ENCODE measurements at regions not wholly inside any gene's neighbourhood (a gene's known extent, or its start where the extent isn't known, plus 50 kb on each side); places are given as distances from the start of the nearest gene placed in this dataset.

DNA sequence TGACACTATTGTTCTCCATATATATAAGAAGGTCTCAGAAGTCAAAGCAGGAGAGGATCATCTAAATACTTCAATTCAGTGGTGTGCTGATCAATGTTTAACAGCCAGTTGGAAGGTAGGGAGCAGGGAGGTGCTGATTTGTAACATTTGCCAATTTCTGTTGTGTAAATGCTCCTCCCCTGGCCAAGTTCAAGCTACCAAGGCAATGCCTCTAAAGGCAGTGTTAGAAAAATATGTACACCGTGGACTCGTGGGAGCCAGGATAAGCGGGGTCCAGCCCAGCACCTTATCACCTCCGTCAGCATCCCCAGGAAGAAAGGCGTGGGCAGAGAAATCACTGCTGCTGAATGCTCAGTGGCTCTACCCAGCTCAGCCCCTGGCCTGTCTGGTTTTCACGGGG is 75.3 kb upstream of the COX10 start:
- no peak for DNase-seq (ENCODE audit: low spot score)

DNA sequence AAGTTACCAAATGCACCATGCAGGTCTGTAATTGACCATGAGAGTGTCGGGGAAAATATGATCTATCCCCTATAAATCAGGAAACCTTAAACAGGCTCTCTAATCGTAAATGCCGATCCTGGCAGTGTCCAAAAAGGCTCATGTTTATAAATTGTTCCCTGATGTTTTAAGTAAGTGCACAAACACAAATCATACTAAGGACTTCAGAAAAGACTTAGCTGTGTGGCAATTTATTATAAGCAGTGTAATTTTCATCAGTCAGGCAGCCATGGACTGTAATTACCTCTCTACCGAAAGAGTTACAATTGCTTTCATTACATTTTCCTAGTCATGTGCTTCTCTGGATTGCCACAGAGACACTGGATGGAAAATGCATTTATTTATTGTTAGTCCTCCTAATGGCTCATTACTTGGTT is 73.4 kb upstream of the COX10 start:
- DNase-seq (ENCODE audit: low spot score), result no peak

DNA sequence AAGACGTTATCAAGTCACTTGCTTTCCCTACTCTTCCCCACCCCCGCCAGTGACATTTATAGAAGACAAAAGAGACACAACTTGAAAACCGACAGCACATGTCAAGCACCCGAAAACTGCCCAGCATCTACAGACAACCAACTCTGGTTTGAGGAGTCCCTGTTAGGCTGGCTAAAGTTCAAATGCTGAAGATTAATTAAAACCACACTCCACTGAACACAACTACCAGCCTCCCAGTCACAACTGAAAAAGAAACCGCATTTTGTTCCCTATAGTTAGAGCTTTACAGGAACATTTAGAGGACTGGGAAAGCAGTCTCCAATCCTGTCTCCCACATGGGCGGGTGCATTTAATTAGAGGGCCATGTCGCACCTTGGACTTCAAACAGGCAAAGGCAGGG is 73.0 kb upstream of the COX10 start:
- no peak for DNase-seq (ENCODE audit: low spot score)

DNA sequence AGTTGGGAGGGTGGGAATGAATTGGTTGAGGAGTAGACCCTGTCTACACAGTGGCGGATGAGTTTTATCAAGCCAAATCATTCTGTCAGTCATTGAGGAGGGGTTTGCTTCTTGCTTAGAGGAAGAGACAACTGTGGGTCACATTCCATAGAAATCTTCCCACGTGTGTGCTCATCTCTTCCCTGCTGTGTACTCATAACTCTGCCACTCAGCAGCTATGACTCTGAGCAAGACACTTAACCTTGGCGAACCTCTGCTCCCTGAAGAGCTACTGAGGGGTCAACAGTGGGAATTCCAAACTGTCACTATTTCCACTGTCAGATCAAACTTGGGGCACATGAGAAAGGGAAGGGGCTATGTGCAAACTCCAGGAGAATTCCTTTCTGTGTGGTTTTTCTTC is 72.6 kb upstream of the COX10 start:
- DNase-seq (ENCODE audit: low spot score), result no peak

DNA sequence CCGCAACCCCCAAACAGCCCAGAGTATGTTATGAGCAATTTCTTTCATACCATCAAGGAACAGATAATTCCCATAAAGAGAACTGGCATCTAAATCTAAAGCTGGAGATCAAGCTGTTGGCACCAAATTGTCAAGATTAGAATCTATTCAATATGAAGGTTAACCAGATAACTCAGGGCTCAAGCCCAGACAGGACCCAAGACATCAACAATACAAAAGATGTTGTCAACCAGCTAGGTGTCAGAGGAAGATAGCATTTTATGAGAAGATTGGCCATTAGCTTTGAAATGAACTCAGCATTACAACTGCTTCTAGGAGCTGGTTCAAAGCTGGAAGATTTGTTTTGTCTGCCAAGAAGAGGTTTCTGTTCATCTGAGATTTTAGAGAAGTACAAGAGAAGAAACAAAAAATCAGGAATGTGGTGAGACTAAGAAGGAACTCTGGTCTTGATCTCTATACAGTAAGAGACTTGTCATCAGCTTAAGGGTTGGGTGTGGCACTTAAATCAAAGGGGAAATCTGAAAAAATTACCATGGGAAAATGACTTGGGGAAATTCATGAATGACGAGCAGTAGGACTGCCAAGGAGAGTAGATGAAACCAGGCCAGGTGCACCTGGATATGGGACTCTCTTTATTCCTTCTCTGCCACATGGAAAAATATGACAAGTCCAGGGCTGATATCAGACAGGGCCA is 64.2 kb upstream of the COX10 start:
- DNase-seq (ENCODE audit: low spot score), result no peak

DNA sequence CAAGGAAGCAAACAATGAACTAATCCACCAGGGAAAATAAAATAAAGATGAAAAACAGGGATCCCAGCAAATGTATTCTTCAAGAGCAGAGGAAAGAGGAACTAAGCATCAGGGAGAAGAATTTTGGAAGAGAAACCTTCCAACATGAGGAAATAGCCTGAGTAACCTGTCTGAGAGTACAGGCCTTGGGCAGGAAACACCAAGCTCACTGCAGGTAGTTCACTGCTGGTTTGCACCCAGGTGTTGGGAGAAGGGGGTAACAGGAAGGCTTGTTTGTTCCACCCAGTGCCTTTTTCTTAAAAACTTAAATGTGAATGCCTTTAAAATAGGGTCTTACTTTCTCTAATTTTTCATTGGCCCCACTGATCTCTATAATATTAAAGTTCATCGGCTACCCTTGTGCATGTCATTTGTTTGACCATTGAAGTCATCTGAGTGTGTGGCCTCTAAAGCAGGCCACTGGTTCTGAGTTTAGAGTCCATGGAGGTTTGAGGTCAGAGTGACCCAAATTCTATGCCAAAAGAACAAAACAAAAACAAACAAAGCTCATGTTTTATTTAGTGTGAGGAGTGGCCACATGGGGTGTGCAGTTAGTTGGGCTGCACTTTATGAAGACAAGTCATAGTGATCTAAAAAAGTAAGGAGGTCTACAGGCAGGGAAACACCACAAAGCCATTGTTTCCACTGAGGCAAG is 62.9 kb upstream of the COX10 start:
- DNase-seq (ENCODE audit: low spot score), result no peak

DNA sequence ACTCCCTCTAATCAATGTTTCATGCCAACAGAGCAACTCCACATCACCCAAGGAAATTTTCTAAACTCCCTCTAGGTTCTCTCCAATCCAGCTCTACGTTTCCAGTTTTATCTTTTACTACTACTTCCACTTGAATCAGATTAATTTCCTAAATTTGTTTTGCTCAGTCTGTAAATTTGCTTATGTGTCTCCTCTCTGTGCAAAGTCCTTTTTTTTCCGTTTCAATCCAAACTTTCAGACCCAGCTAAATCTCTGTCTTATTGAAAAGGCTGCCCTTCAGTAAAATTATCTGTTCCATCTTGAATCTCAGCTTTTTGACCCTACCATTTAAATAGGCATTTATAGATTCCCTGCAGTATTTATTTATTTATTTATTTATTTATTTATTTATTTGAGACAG is 61.4 kb upstream of the COX10 start:
- DNase-seq (ENCODE audit: low spot score), result no peak

DNA sequence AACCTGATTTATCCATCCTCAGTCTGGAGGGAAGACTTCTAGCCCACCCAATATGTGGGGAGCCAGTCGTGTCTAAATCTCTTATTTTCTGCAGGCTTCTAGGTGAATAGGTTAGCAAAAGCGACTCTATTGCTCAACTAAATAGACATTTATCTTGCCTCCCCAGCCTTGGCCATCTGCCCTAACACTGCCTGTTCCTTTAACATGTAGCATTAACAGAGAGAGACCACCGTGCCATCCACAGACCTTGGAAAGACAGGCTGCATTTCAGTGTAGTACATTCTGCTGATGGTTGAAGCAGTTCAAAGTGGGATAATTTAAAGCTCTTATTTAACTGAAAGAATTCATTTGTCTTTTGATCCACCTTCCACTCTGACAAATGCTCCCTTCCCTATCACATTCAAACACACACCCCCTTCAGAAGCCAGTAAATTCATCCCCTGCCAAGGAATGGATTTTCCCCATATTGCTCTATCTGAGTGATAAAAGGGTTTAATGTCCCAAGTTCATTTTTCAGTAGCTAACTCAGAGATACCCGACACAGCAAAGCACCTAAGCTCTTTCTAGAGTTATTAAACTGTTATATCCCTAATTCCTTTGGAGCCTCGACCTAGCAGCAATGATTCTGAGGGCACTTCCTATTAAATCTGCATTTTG is 58.1 kb upstream of the COX10 start:
- no peak for DNase-seq (ENCODE audit: low spot score)

DNA sequence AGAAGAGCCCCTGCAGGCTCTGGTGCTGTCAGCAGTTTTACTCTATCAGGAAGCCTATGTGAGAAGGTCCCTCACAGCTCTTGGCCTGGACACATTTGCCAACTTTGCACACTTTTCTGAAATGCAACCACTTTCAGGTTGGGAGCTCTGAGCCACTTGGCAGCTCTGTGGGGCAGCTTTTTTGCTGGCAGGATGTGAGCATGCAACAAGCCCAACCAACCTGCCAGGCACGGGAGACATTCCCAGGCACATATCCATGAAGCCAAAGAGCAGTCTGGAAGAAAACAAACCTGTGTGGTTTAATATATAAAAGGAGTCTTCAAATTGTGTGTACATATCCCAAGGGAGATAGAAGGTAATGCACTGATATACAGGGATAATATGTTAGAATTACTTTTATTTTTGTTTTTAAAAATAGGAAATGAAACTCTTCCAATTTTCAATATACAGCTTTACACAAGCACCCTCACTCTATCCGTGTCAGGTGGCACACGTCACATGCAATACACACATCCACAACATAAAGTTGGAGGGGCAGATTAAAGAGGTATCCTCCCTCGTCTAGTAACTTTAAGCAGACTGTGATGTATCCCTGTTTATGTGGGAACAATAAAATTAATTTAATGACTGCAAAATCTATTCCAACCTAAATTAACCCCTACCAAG is 57.4 kb upstream of the COX10 start:
- DNase-seq (ENCODE audit: low spot score), result peak; percentile 79

DNA sequence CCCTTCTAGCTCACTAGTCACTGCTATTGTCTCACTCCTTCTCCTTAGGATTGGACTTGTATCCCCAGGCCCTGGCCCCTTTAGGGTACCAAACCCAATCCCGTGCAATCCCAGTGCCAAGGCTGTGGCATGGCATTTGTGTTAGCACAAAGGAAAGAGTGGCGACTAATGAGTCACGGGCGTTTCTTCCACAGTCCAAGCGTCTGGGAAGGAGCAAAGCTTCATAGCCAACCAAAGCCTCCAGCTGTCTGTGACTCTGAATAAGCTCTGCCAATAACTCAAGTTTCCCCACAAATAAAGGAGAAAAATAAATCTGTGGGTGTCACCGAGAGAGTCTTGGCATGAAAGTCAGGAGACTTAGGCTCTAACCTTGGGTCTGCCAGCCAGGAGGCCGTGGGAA is 54.6 kb upstream of the COX10 start:
- no peak for DNase-seq (ENCODE audit: low spot score)

DNA sequence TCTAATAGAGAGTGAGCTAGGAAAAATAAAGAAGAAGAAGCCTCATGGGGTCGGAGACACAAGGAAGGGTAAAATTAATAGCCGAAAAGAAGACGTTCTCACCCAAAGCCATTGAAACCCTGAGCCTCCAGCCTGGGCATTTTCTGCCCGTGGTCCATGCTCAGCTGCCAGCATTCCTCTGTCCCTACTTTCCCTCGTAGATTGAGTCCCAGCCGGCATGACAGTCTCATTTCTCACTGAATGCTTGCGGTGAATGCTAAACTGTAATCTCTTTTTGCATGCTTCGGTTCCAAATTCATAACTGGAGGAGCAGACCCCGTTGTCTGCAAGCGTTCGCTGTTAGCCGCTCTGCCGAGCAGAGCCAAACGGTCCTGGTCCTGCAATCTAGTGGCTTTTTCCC is 54.0 kb upstream of the COX10 start:
- DNase-seq (ENCODE audit: low spot score), result peak; percentile 14

DNA sequence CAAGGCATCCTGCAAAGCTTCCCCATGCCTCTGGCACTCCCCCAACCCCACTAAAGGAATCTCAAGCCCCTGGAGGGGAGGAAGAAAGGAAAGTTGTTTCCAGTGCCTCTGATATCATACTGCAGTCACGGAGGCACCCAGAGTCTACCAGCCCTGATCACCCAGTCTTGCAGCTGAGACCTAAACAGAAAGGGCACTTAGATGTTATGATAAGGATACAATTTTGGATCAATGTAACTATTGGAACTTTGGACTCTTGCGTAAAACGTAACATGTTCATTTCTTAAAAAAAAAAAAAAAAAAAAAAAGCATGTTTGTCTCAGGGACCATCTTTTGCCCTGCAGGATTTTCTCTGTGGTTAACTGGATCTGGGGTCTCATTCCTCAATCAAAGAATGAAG is 52.4 kb upstream of the COX10 start:
- no peak for DNase-seq (ENCODE audit: low spot score)

DNA sequence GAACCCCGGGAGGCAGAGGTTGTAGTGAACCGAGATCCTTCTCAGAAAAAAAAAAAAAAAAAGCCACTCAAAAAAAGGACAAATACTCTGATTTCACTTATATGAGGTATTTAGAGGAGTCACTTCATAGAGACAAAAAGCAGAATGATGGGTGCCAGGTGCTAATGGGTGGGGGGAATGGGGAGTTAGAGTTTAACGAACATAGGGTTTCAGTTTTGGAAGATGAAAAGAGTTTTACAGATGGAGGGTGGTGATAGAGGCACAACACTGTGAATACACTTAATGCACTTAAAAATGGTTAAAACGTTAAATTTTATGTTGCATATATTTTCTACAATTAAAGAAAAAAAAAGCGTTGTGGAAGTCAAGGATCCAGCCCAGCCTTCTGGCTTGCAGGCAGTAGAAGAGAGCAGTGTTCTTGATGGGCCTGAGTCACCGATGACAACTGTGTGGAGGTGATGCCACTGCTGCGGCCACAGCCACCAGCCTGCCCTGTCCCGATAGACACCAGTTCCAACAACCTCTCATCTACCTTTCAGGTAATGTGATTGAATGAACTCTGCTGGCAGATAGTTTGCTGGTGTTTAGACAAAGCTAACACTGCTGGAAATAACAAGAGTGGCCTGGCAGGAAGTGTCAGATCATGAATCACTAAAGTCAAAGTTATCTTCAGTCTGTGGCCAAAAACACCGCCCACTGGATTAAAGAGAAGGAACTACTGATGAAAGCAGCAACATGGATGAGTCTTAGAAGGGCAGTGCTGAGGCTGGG is 49.9 kb upstream of the COX10 start:
- no peak for DNase-seq (ENCODE audit: low spot score)
